Tibial nerve (tissue), 4 donors: ENCODE measurements at regions not wholly inside any gene's neighbourhood (a gene's known extent, or its start where the extent isn't known, plus 50 kb on each side); places are given as distances from the start of the nearest gene placed in this dataset.

ENCODE experiments used
- EP300 ChIP-seq, 2 donors: sonication (generic); formaldehyde crosslinking; IDR thresholded peaks; one replicate each; pipeline ENCODE4 v1.6.1; 2017; ENCODE audit warnings: antibody characterized with exemption in 2 of 2, mild to moderate bottlenecking in 1 of 2
- POLR2A ChIP-seq, 2 donors: fragments of 450-650 bp; IDR thresholded peaks; one replicate each; pipeline ENCODE4 v1.6.1; 2017; ENCODE audit warnings: antibody characterized with exemption in 2 of 2, mild to moderate bottlenecking in 2 of 2, moderate library complexity in 2 of 2
- TF ChIP-seq, protein P1 (sequence below), 5 experiments: fragments of 200-600 bp in 3 of 5; fragments of 450-650 bp in 2 of 5; sonication (generic) in 3 of 5; IDR thresholded peaks; one replicate each; pipeline ENCODE4 v1.5.1; 2016 to 2019; ENCODE audit warnings: antibody characterized with exemption in 5 of 5, mild to moderate bottlenecking in 3 of 5, moderate library complexity in 2 of 5

DNA sequence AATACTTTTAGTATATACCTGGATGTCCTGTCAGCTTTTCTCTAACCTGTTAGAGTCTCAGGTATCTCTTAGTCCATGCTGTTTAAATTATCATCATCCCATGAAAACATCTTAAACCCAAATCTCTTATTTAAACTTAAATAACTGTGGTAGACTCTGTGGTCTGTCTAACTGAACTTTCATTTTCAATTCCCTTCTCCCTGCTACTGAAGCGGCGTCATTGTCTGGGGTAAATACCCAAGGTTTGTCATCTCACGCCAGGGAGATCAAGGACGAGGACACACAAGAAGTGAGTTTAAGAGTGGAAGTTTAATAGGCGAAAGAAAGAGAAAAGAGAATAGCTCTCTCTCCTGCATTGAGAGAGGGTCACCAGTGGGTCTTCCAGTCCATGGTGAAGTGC, 804.4 kb upstream of the CELF2 start:
- TF ChIP-seq, protein P1, sequence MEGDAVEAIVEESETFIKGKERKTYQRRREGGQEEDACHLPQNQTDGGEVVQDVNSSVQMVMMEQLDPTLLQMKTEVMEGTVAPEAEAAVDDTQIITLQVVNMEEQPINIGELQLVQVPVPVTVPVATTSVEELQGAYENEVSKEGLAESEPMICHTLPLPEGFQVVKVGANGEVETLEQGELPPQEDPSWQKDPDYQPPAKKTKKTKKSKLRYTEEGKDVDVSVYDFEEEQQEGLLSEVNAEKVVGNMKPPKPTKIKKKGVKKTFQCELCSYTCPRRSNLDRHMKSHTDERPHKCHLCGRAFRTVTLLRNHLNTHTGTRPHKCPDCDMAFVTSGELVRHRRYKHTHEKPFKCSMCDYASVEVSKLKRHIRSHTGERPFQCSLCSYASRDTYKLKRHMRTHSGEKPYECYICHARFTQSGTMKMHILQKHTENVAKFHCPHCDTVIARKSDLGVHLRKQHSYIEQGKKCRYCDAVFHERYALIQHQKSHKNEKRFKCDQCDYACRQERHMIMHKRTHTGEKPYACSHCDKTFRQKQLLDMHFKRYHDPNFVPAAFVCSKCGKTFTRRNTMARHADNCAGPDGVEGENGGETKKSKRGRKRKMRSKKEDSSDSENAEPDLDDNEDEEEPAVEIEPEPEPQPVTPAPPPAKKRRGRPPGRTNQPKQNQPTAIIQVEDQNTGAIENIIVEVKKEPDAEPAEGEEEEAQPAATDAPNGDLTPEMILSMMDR (IDR thresholded peaks at IDR 0.05) = no peak
- TF ChIP-seq POLR2A (IDR thresholded peaks at IDR 0.05) (no peak), EP300 (IDR thresholded peaks at IDR 0.05) (no peak)
